ENCODE measurements at regions not wholly inside any gene's neighbourhood (a gene's known extent, or its start where the extent isn't known, plus 50 kb on each side); places are given as distances from the start of the nearest gene placed in this dataset.

DNA sequence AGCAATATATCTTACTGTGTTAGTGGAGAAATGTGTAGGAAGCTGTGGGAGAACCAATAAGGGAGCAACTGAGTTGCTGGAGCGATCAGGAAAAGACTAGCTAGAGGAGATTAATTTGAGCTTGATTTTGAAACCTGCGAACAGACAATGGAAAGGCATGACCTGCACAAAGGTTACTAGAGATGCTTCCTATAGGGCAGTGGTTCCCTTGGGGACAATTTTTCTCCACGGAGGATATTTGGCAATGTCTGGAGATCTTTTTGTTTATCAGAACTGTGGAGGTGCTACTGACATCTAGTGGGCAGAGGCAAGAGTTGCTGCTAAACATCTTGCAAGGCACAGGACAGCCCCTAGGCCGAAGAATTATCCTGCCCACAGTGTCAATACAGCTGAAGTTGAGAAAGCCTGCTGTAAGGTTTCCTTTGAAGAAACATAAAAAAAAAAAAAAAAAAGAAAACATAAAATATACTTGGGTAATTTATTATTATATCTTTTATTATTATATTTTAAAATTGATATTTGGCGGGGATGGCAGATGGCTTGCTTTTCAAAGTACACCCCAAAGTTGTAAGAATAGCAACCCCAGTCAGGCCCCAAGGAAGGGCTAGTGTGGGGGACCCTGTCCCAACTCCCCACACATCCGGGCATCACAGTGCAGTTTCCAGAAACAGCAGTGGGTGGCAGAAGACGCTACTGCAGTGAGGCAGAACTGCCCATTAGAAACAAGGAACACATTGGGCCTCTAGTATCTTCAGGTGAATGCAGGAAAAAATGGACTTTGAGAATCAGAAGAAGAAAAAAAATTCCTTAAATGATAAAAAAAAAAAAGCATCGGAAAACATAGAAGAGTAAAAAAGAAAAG, 481.6 kb downstream of the SH2D4B start:
- ATAC-seq (peak; percentile 94), FAIRE-seq (peak; percentile 72), DNase-seq (ENCODE audit: low spot score) (peak; percentile 49)
- TF ChIP-seq SATB2 (CRISPR knock-in tag; IDR thresholded peaks at IDR 0.05) (no peak), SOX5 (CRISPR knock-in tag; IDR thresholded peaks at IDR 0.05; ENCODE audit: borderline replicate concordance) (no peak), NCOA2 (CRISPR knock-in tag; IDR thresholded peaks at IDR 0.05) (no peak), ZNF34 (CRISPR knock-in tag; IDR thresholded peaks at IDR 0.05; ENCODE audit: borderline replicate concordance) (no peak), ZNF10 (CRISPR knock-in tag; IDR thresholded peaks at IDR 0.05; ENCODE audit: borderline replicate concordance, low read depth) (no peak), FOXA1 (IDR thresholded peaks at IDR 0.05) (no peak), FOXA1 (CRISPR knock-in tag; IDR thresholded peaks at IDR 0.05) (0 out of 2 replicates have a peak, but pooled peaks have one; percentile 10), STAG1 (CRISPR knock-in tag; IDR thresholded peaks at IDR 0.05) (peak; percentile 51), ZNF570 (CRISPR knock-in tag; IDR thresholded peaks at IDR 0.05; ENCODE audit: borderline replicate concordance) (no peak), SMC3 (IDR thresholded peaks at IDR 0.05; ENCODE audit: low read length) (0 out of 2 replicates have a peak, but pooled peaks have one; percentile 5)
- TF ChIP-seq, protein P1, sequence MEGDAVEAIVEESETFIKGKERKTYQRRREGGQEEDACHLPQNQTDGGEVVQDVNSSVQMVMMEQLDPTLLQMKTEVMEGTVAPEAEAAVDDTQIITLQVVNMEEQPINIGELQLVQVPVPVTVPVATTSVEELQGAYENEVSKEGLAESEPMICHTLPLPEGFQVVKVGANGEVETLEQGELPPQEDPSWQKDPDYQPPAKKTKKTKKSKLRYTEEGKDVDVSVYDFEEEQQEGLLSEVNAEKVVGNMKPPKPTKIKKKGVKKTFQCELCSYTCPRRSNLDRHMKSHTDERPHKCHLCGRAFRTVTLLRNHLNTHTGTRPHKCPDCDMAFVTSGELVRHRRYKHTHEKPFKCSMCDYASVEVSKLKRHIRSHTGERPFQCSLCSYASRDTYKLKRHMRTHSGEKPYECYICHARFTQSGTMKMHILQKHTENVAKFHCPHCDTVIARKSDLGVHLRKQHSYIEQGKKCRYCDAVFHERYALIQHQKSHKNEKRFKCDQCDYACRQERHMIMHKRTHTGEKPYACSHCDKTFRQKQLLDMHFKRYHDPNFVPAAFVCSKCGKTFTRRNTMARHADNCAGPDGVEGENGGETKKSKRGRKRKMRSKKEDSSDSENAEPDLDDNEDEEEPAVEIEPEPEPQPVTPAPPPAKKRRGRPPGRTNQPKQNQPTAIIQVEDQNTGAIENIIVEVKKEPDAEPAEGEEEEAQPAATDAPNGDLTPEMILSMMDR (CRISPR knock-in tag; IDR thresholded peaks at IDR 0.05), result peak; percentile 72
- TF ChIP-seq, protein P2, sequence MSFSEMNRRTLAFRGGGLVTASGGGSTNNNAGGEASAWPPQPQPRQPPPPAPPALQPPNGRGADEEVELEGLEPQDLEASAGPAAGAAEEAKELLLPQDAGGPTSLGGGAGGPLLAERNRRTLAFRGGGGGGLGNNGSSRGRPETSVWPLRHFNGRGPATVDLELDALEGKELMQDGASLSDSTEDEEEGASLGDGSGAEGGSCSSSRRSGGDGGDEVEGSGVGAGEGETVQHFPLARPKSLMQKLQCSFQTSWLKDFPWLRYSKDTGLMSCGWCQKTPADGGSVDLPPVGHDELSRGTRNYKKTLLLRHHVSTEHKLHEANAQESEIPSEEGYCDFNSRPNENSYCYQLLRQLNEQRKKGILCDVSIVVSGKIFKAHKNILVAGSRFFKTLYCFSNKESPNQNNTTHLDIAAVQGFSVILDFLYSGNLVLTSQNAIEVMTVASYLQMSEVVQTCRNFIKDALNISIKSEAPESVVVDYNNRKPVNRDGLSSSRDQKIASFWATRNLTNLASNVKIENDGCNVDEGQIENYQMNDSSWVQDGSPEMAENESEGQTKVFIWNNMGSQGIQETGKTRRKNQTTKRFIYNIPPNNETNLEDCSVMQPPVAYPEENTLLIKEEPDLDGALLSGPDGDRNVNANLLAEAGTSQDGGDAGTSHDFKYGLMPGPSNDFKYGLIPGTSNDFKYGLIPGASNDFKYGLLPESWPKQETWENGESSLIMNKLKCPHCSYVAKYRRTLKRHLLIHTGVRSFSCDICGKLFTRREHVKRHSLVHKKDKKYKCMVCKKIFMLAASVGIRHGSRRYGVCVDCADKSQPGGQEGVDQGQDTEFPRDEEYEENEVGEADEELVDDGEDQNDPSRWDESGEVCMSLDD (CRISPR knock-in tag; IDR thresholded peaks at IDR 0.05; ENCODE audit: borderline replicate concordance), result no peak
- in situ Hi-C loops (cut with HindIII; ENCODE audit: extremely low pct_ligation_motif_present, low pct_unique_long_range_greater_than_20kb), result no loop called here
- CTCF ChIA-PET (ENCODE audit: low intra/inter-chr PET ratio, low total read pairs), result interaction anchor here (1.1 kb wide), 1 partner anchor 320 kb away, joined by 3 read pairs; no protein-coding TSS in a partner anchor
- intact Hi-C loops (cut with micrococcal nuclease; ENCODE audit: unreplicated experiment), result loop anchor here (1.0 kb wide), 1 partner anchor 163 kb away; no protein-coding TSS in a partner anchor
- POLR2A ChIA-PET, result no interaction called here
- no peaks in the 10 kb centered on the region for H3K9me3 ChIP-seq (ENCODE audit: low read length)
- H3K79me2 ChIP-seq (ENCODE audit: insufficient read depth, low read length), result no peaks in the 10 kb centered on the region
- 23% methylated on average over 8 of the region's 8 CpGs for WGBS (ENCODE audit: low lambda C conversion rate)
- H3K4me1 ChIP-seq (ENCODE audit: insufficient read depth, low read length), result no peaks in the 10 kb centered on the region
- H3K4me3 ChIP-seq (replicated peaks in 1 of 3; ENCODE audit: insufficient read depth in 1 of 3, low read depth in 2 of 3, low read length in 3 of 3), result no peak overlapping the region
- no peak overlapping the region for H3K4me2 ChIP-seq (ENCODE audit: low read depth, low read length)
- no TSS peak for BruUV-seq (replicated peaks)
- H4K20me1 ChIP-seq (ENCODE audit: insufficient read depth, low read length), result no peaks in the 10 kb centered on the region
- no peaks in the 10 kb centered on the region for H3K27me3 ChIP-seq (ENCODE audit: control insufficient read depth in 1 of 2, insufficient read depth in 2 of 2, low read length in 2 of 2)
- no peak overlapping the region for H3K27ac ChIP-seq (ENCODE audit: extremely low read length, insufficient read depth, low read length)
- H3K9ac ChIP-seq (ENCODE audit: insufficient read depth, low read depth, low read length), result no peak overlapping the region
- no peak overlapping the region for H2AFZ ChIP-seq (ENCODE audit: low read length)
- no peaks in the 10 kb centered on the region for H3K36me3 ChIP-seq (replicated peaks in 1 of 2; ENCODE audit: control insufficient read depth in 1 of 2, insufficient read depth in 2 of 2, low read length in 2 of 2)

Measured in HepG2 (cell line).